Ovary (tissue), 3 donors: ENCODE measurements at regions not wholly inside any gene's neighbourhood (a gene's known extent, or its start where the extent isn't known, plus 50 kb on each side); places are given as distances from the start of the nearest gene placed in this dataset.

Experiments
- EP300 ChIP-seq: sonication (generic); formaldehyde crosslinking; IDR thresholded peaks from one replicate; pipeline ENCODE4 v1.6.1; 2017; ENCODE audit warnings: antibody characterized with exemption
- POLR2A ChIP-seq: fragments of 450-650 bp; IDR thresholded peaks from one replicate; pipeline ENCODE4 v1.6.1; 2017; ENCODE audit warnings: antibody characterized with exemption, mild to moderate bottlenecking, moderate library complexity
- TF ChIP-seq, protein P1 (sequence below), 3 donors: fragments of 450-650 bp in 2 of 3; fragments of 200-600 bp in 1 of 3; IDR thresholded peaks; one replicate each; pipeline versions ENCODE4 v1.5.1 to v1.8.0; 2016 to 2022; ENCODE audit warnings: antibody characterized with exemption in 3 of 3, mild to moderate bottlenecking in 1 of 3
- donor health status: DM: no; HTN: no; CAD: no.

DNA sequence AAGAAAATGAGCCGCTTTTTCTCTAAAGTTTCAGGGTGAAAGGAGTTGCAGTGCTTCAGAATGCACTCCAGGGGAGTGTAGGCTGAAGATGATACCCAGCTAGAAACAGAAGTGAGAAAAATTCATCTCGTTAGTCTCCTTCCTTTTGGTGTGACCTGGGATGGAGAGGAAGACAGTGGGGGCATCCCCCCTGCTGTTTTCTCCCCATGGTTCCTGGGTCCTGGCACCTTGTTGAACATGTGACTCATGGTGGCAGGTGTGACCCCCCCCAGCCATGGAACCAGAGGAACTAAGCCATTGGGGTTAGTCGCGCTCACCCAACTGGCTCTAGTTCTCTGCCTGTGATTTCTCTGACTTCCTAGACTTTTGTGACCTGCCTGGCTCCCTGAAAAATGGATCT, 424.6 kb downstream of the CSNK1G3 start:
- TF ChIP-seq POLR2A (no peak), EP300 (no peak)
- TF ChIP-seq, protein P1, sequence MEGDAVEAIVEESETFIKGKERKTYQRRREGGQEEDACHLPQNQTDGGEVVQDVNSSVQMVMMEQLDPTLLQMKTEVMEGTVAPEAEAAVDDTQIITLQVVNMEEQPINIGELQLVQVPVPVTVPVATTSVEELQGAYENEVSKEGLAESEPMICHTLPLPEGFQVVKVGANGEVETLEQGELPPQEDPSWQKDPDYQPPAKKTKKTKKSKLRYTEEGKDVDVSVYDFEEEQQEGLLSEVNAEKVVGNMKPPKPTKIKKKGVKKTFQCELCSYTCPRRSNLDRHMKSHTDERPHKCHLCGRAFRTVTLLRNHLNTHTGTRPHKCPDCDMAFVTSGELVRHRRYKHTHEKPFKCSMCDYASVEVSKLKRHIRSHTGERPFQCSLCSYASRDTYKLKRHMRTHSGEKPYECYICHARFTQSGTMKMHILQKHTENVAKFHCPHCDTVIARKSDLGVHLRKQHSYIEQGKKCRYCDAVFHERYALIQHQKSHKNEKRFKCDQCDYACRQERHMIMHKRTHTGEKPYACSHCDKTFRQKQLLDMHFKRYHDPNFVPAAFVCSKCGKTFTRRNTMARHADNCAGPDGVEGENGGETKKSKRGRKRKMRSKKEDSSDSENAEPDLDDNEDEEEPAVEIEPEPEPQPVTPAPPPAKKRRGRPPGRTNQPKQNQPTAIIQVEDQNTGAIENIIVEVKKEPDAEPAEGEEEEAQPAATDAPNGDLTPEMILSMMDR (IDR thresholded peaks at IDR 0.05) = no peak
